Epithelial cell of esophagus (primary cell): ENCODE measurements at regions not wholly inside any gene's neighbourhood (a gene's known extent, or its start where the extent isn't known, plus 50 kb on each side); places are given as distances from the start of the nearest gene placed in this dataset.
"Not testable (repeated sequence)": the region's sequence is repeated elsewhere in the genome, so short reads cannot be mapped to it uniquely, and the experiment has no call there.

Source experiments
- DNase-seq: peaks from one replicate; pipeline ENCODE4 v3.0.0; 2010; ENCODE audit warnings: low read depth
- H3K4me3 ChIP-seq: 2 replicates; pipeline ENCODE4 v1.5.1; 2011; ENCODE audit warnings: mild to moderate bottlenecking, low read length, control low read depth
- TF ChIP-seq, protein P1 (sequence below): IDR thresholded peaks from 2 replicates; pipeline ENCODE4 v1.5.1; 2011; ENCODE audit warnings: low read depth, mild to moderate bottlenecking, low read length, control low read depth, inconsistent platforms; ENCODE audit not compliant: insufficient read depth; ENCODE audit errors: missing control alignments

GRCh38 chr21:21969211-21969610, 971.0 kb downstream of the NCAM2 start:
- no peak for DNase-seq
- TF ChIP-seq, protein P1, sequence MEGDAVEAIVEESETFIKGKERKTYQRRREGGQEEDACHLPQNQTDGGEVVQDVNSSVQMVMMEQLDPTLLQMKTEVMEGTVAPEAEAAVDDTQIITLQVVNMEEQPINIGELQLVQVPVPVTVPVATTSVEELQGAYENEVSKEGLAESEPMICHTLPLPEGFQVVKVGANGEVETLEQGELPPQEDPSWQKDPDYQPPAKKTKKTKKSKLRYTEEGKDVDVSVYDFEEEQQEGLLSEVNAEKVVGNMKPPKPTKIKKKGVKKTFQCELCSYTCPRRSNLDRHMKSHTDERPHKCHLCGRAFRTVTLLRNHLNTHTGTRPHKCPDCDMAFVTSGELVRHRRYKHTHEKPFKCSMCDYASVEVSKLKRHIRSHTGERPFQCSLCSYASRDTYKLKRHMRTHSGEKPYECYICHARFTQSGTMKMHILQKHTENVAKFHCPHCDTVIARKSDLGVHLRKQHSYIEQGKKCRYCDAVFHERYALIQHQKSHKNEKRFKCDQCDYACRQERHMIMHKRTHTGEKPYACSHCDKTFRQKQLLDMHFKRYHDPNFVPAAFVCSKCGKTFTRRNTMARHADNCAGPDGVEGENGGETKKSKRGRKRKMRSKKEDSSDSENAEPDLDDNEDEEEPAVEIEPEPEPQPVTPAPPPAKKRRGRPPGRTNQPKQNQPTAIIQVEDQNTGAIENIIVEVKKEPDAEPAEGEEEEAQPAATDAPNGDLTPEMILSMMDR = no peak

DNA sequence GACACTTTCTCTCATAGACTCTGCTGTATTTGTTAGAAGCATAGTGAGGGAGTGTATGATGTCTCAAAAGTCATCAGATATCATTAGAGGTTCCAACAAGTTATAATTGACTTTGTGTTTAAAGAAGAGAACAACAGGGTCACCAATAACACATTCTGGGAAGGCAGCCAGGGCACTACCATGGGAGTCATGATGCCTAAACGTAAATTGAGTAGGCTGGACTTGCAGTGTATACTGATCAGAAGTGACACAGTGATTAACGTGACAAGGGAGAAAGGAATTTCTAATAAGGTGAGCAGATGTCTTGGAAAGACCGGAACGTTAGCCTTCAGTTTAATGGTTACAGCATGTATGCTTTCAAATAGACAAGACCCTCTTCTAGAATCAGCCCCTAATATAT, 973.2 kb downstream of the NCAM2 start:
- TF ChIP-seq, protein P1 = no peak
- H3K4me3 ChIP-seq = no peak overlapping the region
- DNase-seq = no peak

More at GRCh38 chr21:21969211-21969610, 971.0 kb downstream of the NCAM2 start:
- H3K4me3 ChIP-seq = no peak overlapping the region

DNA sequence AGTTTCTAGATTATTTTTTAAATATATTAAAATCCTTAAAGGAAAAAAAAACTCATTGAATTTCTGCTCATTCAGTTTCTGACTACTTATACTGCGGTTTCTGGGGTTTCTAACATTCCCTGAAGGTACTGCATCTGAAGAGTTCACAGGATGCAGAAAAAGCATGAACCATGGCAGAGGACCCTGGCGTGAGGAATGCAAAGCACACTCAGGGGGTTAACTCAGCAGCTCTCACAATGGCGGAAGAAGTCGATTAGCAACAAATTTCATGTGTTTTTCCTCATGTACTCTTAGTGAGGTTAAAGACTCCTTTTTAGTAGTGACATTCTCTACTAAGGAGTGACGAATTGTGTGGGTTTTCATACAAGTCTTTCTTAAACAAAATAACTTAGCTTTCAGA, 975.6 kb downstream of the NCAM2 start:
- H3K4me3 ChIP-seq = no peak overlapping the region
- no peak for DNase-seq
- TF ChIP-seq, protein P1 = no peak

DNA sequence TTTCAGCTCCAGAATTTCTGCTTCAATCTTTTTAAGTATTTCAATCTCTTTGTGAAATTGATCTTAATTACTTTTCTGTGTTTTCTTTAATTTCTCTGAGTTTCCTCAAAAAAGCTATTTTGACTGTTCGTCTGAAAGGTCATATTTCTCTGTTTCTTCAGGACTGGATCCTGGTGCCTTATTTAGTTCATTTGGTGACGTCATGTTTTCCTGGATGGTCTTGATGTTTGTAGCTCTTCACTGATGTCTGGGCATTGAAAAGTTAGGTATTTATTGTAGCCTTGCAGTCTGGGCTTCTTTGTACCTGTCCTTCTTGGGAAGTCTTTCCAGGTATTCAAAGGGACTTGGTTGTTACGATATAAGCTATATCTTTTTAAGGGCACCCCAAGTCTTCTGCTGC, 998.7 kb downstream of the NCAM2 start:
- no peak for DNase-seq
- TF ChIP-seq, protein P1 = no peak
- H3K4me3 ChIP-seq = no peak overlapping the region

DNA sequence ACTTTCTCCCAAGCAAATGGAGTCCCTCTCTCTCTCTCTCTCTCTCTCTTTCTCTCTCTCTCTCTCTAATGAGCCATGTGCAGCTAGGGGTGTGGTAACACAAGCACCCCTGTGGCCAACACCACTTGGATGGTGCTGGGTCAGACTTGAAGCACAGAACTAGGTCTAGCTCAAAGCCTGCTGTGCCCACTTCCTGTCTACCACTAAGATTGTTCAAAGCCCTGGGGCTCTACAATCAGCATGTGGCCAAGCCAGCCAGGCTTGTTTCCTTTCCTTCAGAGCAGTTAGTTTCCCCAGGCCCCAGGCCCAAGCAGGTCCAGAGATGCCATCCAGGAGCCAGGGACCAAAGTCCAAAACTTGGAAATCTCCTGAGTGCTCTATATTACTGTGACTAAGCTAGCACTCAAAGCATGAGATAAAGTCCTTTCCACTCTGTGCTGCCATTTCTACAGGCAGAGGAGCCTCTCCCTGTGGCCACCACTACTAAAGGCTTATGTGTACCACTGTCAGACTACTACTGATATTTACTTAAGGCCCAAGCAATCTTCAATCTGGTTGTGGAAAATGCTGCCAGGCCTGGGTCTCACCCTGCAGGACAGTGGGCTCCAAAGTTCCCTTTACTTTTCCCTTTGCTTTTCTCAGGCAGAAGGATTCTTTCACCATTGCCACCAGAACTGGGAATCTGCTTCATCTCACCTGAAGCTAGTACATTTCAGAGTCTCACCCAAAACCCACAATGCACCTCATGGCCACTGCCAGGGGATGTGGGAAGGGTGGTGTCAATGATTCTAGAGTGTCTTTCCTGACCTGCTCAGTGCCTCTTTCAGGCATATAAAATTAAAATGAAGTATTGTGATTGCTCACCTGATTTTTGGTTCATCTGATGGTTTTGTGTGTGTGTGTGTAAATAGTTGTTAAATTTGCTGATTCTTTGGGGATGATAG, 999.5 kb downstream of the NCAM2 start:
- no peak for DNase-seq
- TF ChIP-seq, protein P1 = no peak
- H3K4me3 ChIP-seq = no peak overlapping the region

DNA sequence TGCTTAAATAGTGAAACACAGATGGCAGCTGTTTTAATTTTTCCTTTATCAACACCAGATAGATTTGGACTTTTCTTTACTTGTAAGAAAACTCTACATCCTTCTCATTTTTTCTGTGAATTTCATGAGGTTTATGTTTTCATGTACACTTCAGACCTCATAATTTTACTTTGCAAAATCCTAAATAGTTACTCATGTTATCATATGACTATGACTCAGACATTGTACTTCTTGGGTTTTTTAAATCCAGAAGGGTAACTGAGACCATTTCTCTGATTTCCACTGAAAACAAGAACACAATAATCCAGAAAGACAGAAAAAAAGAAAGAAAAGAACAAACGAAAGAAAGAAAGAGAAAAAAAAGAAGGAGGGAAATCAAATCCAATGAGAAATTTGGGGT, 1021.6 kb downstream of the NCAM2 start:
- H3K4me3 ChIP-seq = no peak overlapping the region
- DNase-seq = no peak
- TF ChIP-seq, protein P1 = no peak

GRCh38 chr21:22020221-22020620, 1022.0 kb downstream of the NCAM2 start:
- TF ChIP-seq, protein P1 = no peak
- no peak overlapping the region for H3K4me3 ChIP-seq
- DNase-seq = no peak

DNA sequence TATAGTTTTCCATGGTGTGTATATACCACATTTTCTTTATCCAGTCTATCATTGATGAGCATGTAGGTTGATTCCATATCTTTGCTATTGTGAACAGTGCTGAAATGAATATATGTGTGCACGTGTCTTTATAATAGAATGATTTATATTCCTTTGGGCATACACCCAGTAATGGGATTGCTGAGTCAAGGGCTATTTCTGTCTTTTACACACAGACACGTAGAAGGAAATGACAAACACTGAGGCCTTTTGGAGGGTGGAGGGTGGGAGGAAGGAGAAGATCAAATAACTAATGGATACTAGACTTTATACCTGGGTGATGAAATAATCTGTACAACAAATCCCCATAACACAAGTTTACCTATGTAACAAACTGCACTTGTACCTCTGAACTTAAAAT, 1025.7 kb downstream of the NCAM2 start:
- not testable (repeated sequence) for DNase-seq, H3K4me3 ChIP-seq
